ENCODE measurements at regions not wholly inside any gene's neighbourhood (a gene's known extent, or its start where the extent isn't known, plus 50 kb on each side); places are given as distances from the start of the nearest gene placed in this dataset.

GRCh38 chr11:19656140-19656541 lies 56.5 kb upstream of the NAV2 start:
- no peak for TF ChIP-seq CTCF (IDR thresholded peaks at IDR 0.05; ENCODE audit: insufficient read depth, low read depth, low read length)
- TF ChIP-seq EZH2 (IDR thresholded peaks at IDR 0.05; ENCODE audit: insufficient read depth, low read length): no peak
